Stimulated activated CD4-positive, alpha-beta T cell treated with anti-CD3 and anti-CD28 coated beads, Interleukin-1b, Interleukin-23, amount 100 ng/mL, for 24 hours (primary cell): ENCODE measurements at regions not wholly inside any gene's neighbourhood (a gene's known extent, or its start where the extent isn't known, plus 50 kb on each side); places are given as distances from the start of the nearest gene placed in this dataset.

Experiments used
- DNase-seq, 4 experiments: peaks; one replicate each; pipeline ENCODE4 v3.0.0-alpha.2; 2020; ENCODE audit warnings: low read depth in 4 of 4, low spot score in 1 of 4

DNA sequence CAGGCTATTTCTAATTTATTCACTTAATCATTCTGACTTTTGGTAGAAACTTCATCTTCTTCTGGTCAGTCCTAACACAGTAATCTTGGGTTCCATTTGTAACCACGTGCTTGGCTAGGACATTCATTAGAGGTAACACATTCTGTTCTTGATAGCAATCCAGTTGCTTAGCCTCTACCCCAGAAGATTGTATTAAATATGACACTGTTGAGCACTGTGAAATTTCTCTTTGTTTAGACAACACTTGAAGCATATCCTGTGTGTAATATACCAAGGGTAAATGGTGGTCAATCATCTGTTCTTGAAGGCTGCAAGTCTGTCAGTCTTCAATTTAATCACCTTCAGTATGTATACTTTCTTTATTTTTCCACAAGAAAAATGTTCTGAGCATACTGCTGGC, 523.0 kb downstream of the ANKRD50 start:
- no peak for DNase-seq

- DNase-seq, result no peak
Measured at GRCh38 chr4:124191329-124191728, 521.2 kb downstream of the ANKRD50 start.

DNA sequence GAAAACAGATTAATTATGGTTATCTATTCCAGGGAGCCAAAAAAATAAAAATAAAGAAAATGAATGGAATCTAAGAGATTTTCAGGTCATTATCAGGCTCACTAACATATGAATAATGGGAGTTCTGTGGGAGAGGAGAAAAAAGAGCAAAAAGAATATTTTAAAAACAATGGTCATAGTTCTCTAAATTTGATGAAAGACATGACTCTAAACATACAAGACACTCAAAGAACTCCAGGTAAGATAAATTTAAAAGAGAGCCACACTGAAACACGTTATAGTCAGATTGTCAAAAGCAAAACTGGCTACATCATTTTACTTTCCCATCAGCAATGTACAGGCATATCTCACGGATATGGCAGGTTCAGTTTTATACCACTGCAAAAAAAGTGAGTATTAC, 520.0 kb downstream of the ANKRD50 start:
- DNase-seq, result no peak

- no peak for DNase-seq
Measured at GRCh38 chr4:124199185-124199584, 513.3 kb downstream of the ANKRD50 start.

DNA sequence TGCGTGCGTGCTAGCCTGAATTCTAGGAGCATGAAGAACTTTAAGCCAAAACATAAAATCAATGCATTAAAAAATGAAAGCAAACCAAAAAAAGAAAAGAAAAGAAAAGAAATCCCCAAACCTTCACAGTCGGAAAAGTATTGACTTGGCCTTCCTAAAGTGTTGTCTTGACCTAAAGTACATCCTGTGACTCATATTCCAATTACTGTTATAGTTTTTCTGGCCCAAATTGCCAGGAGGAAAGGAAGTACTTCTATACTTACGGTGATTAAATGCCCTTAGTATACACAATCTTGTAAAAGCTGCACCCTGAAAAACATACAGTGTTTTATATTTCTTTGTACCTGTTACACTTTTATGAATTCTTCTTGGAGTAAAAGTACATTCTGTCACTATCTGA, 512.8 kb downstream of the ANKRD50 start:
- DNase-seq, result no peak

DNA sequence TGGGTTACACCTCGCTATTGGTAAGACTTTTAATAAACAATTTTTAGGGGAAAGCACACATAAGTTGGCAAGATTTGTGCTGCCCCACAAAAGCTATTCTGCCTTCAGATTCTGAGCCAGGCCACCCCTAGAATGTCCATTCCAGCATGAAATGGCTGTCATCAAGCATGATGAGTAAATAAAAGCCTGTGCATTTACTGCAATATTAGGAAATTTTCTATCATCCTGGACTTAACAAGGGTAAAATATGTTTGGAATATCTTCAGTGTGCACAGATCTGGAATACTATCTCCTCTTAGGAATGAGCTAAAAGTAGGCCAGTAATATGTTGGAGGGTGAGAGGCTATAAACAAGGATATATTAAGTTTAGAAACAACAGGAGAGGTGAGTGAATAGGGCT, 510.9 kb downstream of the ANKRD50 start:
- DNase-seq, result no peak

- no peak for DNase-seq
Measured at GRCh38 chr4:124202099-124202498, 510.4 kb downstream of the ANKRD50 start.

DNA sequence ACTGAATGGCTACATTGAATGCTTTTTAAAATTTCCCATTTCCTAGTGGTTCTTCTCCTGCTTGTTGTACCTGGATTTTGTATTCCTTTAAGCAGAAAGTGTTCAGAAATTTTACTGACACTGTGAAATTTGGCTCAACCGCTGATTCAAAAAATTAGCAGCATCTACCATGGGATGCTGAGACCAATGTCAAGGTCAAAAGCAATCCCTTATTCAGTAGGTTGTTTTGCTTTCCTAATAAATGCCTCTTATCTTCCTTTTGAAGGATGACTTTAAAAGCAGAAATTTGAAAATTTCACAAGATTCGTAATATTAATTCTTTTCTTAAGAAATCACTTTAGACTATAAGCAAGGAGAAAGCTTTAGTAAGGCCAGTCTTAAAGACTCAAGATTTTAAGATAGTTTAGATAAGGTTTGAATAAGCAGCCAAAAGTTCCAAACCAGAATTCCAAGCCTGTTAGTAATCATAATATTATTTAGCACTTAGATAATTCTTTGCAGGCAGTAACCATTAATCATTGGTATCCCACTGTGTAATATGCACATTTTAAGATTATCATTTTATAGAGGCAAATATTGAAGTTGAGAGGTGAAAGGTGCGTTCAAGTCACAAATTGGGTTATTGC, 508.8 kb downstream of the ANKRD50 start:
- DNase-seq, result no peak

DNA sequence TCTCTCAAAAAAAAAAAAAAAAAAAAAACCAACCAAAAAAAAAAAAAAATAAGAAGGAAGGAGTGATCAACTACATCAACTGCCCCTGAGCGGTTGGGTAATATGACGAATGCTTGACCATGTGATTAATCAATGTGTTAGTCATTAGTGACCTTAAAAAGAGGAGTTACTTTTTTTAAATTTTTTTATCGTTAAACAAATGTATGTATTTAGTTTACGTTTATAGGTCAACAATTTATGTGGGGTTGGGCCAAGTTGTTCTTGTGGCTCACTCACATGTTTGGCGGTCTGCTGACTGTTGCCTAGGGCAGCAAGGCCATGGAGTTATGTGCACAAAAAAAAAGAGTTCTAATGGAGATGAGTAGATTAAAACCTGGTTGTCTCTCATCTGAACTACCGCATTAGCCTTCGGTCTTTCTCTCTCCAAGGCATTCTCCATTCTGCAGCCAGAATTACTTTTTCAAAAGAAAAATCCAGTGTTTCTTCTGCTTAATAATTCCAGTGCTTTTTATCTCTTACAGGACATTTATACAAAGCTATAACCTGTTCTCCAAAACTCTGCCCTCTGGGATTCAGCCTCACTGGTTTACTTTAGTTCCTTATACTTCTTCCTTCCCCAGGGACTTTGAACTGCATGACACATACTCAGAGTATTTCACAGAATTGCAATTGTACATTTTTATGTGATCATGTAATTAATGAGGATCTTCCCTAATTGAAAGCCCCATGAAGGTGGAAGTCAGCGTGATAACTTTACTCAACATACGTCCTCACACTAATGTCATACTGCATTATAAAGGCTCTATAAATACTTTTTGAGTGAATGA, 505.5 kb downstream of the ANKRD50 start:
- no peak for DNase-seq

GRCh38 chr4:124209211-124209610, 503.3 kb downstream of the ANKRD50 start:
- DNase-seq, result no peak

DNA sequence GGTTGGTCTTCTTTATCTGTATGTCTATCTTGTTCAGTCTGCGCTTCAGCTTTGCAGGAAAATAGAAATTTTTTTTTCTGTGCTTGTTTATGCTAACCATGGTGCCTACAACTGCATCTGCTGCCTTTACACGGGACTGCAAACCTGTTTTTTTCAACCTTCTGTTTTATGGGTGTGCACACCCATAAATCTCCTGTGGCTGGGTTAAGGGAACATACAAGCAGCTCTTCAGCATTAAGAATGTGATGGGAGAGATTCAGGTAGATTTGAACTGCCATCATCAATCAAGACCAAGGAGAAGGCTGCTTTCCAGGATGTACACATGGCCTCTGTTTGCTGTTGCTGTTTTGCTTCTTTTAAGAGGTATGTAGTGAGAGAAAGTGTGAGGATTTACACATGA, 502.9 kb downstream of the ANKRD50 start:
- no peak for DNase-seq

DNA sequence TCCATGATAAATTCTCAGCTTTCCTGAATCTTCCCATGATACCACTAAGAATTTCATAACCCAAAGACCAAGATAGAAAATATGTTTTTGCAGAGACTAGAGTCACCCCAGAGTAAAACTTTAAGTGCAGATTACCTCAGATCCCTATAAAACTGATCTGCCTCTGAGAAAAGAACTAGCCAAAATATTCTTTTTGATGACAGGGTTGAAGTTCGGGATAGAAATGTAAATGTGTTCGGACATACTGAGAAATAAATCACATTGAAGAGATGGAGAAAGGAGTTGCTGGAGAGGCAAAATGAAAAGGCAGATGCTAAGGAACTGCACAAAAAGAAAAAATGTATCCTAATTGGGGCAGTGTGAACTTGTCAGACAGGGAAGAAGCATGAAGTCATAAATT, 501.8 kb downstream of the ANKRD50 start:
- DNase-seq, result no peak

GRCh38 chr4:124212815-124213630, 499.5 kb downstream of the ANKRD50 start:
- DNase-seq, result no peak

GRCh38 chr4:124219389-124219788, 493.1 kb downstream of the ANKRD50 start:
- DNase-seq, result no peak

GRCh38 chr4:124224256-124224655, 488.3 kb downstream of the ANKRD50 start:
- DNase-seq, result no peak

- DNase-seq, result no peak
Measured at GRCh38 chr4:124227981-124228380, 484.6 kb downstream of the ANKRD50 start.

- no peak for DNase-seq
Measured at GRCh38 chr4:124230268-124230667, 482.3 kb downstream of the ANKRD50 start.

GRCh38 chr4:124234771-124235170, 477.8 kb downstream of the ANKRD50 start:
- no peak for DNase-seq

DNA sequence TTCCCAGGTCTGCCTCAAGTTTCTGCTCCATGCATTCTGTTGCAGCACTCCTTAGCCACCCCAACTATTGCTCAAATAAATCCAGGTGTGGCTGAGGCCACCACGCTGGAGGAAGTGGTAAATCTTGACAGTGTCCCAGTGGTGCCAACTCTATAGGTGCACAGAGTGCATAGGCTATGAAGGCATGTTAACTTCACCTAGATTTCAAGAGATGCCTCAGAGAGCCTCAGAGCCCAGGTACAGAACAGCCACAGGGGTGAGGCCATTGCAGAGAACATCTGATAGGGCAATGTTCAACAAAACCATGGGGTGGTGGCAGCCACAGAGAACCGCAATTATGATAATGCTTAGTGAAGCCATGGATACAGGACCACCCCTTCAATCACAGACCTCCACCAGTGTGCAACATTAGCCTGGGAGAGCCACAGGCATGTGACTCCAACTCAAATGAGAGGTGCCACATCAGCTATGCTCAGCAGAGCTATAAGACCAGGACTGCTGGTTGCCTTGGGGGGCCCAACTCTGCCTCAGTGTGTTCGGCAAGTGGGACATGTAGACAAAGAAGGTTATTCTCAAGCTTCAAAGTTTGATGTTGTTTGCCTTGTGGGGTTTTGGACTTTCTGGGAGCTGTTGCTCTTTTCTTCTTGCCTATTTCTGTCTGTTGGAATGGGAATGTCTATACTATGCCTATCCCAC, 468.7 kb downstream of the ANKRD50 start:
- no peak for DNase-seq

DNA sequence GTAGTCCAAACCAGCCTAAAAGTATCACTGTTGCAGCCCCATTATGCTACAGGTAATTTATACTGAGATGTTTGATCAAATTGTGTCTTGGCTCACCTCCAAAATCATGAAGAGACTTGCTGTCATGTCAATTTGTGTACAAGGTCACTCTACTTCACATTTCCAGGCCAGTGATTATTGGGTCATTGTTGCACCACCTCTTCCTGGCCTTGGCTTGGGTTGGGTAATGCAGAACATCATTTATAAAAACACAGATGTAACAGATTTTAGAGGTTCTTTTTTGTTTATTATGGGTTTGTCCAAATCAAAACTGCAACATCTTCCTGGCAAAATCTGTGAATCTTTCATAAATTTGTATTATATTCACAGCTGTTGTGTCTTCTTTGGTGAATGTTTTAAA, 459.5 kb downstream of the ANKRD50 start:
- no peak for DNase-seq
